WERI-Rb-1 (cell line): ENCODE measurements at regions not wholly inside any gene's neighbourhood (a gene's known extent, or its start where the extent isn't known, plus 50 kb on each side); places are given as distances from the start of the nearest gene placed in this dataset.

ENCODE experiments used
- DNase-seq: peaks from one replicate; pipeline ENCODE4 v3.0.0-alpha.2; 2020
- H3K27ac ChIP-seq: fragments of 250-450 bp; sonication (Bioruptor Pico); 2 replicates; pipeline ENCODE4 v1.5.1; 2020; ENCODE audit warnings: mild to moderate bottlenecking, moderate library complexity
- H3K27me3 ChIP-seq: fragments of 250-450 bp; sonication (Bioruptor Pico); 2 replicates; pipeline ENCODE4 v1.5.1; 2021; ENCODE audit warnings: mild to moderate bottlenecking, low read depth, moderate library complexity; ENCODE audit not compliant: insufficient read depth, severe bottlenecking
- H3K36me3 ChIP-seq: fragments of 250-450 bp; sonication (Bioruptor Pico); 2 replicates; pipeline ENCODE4 v1.5.1; 2020; ENCODE audit warnings: mild to moderate bottlenecking, moderate library complexity
- H3K4me3 ChIP-seq: 2 replicates; pipeline ENCODE4 v1.5.1; 2011; ENCODE audit warnings: low read depth, mild to moderate bottlenecking, control low read depth, low read length
- H3K9me3 ChIP-seq: fragments of 250-450 bp; sonication (Bioruptor Pico); 2 replicates; pipeline ENCODE4 v1.5.1; 2021; ENCODE audit warnings: mild to moderate bottlenecking, moderate library complexity; ENCODE audit not compliant: severe bottlenecking
- TF ChIP-seq, protein P1 (sequence below): IDR thresholded peaks from 2 replicates; pipeline ENCODE4 v1.5.1; 2011; ENCODE audit warnings: low read depth, mild to moderate bottlenecking, control low read depth, inconsistent platforms, low read length

DNA sequence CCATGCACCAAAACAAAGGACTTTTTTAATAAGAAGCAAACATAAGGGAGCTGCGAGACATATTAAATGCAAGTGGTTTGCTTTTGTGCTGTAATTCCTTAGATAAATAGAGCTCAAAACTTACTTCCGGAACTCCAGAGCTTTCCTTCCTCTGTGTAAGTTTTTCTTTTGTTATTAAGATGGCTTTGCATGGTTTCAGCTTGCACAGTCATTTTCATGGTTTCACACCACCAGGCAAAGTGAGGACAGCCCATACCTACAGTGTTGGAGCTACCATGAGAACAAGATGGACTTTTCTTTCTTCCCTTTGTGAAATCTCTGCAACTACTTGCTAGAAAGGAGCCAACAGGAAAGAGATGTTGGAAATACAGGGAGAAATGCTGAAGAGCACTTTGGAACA lies 368.0 kb downstream of the SETD4 start:
- no peak for DNase-seq
- TF ChIP-seq, protein P1, sequence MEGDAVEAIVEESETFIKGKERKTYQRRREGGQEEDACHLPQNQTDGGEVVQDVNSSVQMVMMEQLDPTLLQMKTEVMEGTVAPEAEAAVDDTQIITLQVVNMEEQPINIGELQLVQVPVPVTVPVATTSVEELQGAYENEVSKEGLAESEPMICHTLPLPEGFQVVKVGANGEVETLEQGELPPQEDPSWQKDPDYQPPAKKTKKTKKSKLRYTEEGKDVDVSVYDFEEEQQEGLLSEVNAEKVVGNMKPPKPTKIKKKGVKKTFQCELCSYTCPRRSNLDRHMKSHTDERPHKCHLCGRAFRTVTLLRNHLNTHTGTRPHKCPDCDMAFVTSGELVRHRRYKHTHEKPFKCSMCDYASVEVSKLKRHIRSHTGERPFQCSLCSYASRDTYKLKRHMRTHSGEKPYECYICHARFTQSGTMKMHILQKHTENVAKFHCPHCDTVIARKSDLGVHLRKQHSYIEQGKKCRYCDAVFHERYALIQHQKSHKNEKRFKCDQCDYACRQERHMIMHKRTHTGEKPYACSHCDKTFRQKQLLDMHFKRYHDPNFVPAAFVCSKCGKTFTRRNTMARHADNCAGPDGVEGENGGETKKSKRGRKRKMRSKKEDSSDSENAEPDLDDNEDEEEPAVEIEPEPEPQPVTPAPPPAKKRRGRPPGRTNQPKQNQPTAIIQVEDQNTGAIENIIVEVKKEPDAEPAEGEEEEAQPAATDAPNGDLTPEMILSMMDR = no peak
- Histone ChIP-seq H3K36me3 (no peaks in the 10 kb centered on the region), H3K27me3 (peaks cover 90% of the 10 kb centered on the region), H3K9me3 (peaks cover 7% of the 10 kb centered on the region), H3K4me3 (no peak overlapping the region), H3K27ac (no peak overlapping the region)

DNA sequence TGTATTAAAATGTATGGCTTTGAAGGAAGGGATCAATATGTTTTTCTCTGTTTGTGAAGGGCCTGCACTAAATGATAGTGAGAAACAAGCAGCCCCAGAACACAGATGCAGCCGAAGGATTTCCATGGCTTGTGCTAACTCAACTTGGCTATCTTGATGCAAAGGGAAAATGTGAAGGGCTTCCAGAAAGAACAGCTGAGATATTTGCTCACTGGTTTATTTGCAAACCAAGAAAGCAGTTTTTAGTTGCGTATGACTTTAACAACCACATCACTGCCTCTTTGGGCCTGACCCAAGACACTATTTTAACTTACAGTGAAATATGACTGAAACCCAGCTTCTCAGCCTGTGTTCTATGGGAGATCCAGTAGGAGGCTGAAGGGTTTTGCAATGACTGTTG lies 369.9 kb downstream of the SETD4 start:
- TF ChIP-seq, protein P1 = no peak
- no peak overlapping the region for H3K4me3 ChIP-seq
- H3K36me3 ChIP-seq = no peaks in the 10 kb centered on the region
- H3K27me3 ChIP-seq = peaks cover 93% of the 10 kb centered on the region
- H3K27ac ChIP-seq = no peak overlapping the region
- DNase-seq = no peak
- H3K9me3 ChIP-seq = peaks cover 7% of the 10 kb centered on the region

DNA sequence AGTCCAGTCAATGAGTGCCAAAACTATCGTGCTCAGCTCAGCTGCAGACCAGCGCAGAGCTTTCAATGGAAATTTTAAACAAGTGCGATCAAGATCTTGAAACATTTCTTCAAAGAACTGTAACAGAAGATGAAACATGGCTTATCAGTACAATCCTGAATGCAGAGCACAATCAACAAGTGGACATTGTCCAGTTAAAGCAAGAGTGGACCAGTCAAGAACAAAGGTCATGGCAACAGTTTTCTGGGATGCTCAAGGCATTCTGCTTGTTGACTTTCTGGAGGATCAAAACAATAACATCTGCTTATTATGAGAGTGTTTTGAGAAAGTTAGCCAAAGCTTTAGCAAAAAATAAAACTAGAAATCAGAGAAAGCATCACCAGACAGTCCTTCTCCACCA lies 374.2 kb downstream of the SETD4 start:
- Histone ChIP-seq H3K27me3 (peaks cover 93% of the 10 kb centered on the region), H3K4me3 (no peak overlapping the region), H3K27ac (no peak overlapping the region), H3K36me3 (no peaks in the 10 kb centered on the region), H3K9me3 (peaks cover 7% of the 10 kb centered on the region)
- no peak for DNase-seq
- TF ChIP-seq, protein P1 = no peak

DNA sequence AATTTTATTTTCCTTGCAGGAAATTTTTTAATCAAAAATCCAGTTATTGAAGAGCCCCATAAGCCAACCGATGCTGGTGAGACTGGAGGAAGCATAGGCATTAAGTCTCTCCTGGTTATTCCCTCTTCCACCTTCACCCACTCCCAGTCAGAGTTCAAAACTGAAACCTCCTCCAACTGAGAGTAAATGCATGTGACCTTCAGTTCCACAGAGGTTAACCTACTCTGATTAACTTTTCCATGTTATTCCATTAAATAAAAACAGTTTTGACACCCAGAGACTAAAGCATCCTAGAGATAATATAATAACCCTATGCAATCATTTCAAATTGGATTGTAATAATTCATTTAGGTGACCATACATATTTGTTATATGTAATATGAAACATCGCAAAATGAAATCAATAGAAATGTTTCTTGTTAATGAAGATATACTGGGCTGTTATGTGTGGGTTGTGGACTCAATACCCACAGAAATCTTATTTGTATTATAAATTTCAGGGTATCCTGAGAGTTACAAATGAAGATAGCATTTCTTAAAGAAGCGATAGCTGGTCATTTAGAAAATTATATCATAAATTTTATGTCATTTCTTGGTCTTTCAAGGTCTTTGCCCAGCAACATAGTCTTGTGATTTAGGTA lies 376.5 kb downstream of the SETD4 start:
- no peak for DNase-seq
- no peaks in the 10 kb centered on the region for H3K36me3 ChIP-seq
- H3K27ac ChIP-seq = no peak overlapping the region
- H3K4me3 ChIP-seq = no peak overlapping the region
- peaks cover 90% of the 10 kb centered on the region for H3K27me3 ChIP-seq
- H3K9me3 ChIP-seq = peaks cover 4% of the 10 kb centered on the region
- TF ChIP-seq, protein P1 = no peak

DNA sequence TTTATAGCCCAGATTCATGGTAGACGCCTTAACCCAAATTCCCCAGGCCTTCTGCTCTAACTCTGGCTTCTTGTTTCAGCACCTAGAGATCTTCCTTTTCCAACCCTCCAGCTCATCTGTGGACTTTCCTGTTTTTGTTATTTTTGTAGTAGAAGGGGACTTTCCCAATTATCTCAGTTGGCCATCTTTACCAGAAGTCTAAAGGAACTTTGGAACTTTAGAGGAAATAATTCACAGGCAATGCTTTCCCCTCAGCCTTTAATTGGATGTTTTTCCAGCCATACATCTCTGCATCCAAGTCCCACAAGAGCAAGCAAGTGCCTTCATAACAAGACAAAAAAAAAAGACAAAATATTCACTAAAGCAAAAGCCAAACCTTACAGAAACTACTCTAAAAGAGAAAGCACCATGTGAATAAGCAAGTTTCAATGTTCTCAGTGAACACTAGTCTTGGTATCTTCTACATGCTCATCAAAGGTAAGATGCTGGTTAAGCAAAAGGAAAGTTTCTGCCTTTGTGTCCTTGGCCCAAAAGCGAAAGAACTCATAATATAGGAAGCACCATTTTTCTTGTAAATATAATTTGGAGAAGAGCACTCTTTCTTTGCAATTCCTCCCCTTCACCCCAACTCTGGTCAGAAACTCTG lies 377.3 kb downstream of the SETD4 start:
- Histone ChIP-seq H3K4me3 (no peak overlapping the region), H3K9me3 (peaks cover 2% of the 10 kb centered on the region), H3K27me3 (peaks cover 92% of the 10 kb centered on the region), H3K36me3 (no peaks in the 10 kb centered on the region), H3K27ac (no peak overlapping the region)
- TF ChIP-seq, protein P1 = no peak
- no peak for DNase-seq

DNA sequence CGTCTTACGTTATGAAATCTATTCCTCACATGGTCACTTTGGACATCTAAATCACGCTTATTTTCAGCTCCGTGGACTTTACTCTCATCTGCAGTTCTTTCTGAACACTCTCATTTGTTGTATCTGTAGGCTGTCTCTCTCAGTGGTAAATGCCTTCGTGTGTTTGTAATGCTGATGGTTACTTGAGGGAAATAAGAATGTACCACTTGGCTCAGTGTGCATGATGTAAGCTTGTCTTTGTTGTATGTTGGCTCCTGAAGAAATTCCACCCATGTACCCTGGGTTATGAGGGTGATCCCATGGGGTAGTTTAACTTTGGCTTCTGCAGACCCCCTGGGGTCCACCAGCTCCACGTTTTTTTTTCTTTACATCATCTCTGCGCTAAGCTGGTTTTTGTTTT lies 378.4 kb downstream of the SETD4 start:
- Histone ChIP-seq H3K9me3 (no peaks in the 10 kb centered on the region), H3K4me3 (no peak overlapping the region), H3K36me3 (no peaks in the 10 kb centered on the region), H3K27ac (no peak overlapping the region), H3K27me3 (peaks cover 90% of the 10 kb centered on the region)
- no peak for DNase-seq
- TF ChIP-seq, protein P1 = no peak
